Keratinocyte (primary cell): ENCODE measurements at regions not wholly inside any gene's neighbourhood (a gene's known extent, or its start where the extent isn't known, plus 50 kb on each side); places are given as distances from the start of the nearest gene placed in this dataset.

Experiments
- DNase-seq: peaks from one replicate; pipeline ENCODE4 v3.0.0-alpha.2; 2011; ENCODE audit warnings: low read depth, missing footprints, low spot score
- FAIRE-seq: peaks from 2 replicates; lab custom pipeline; 2011; peaks lifted over from hg19 to GRCh38; lab: Jason Lieb, UNC
- H2AFZ ChIP-seq: 2 replicates; pipeline ENCODE4 v1.6.0; 2012; ENCODE audit warnings: low read length, control low read depth, inconsistent platforms; ENCODE audit not compliant: control insufficient read depth
- H3K27ac ChIP-seq: 2 replicates; pipeline ENCODE4 v1.5.1; 2011; ENCODE audit warnings: low read length; ENCODE audit not compliant: control insufficient read depth, insufficient read depth
- H3K27me3 ChIP-seq: 3 replicates; pipeline ENCODE4 v1.6.0; 2011; ENCODE audit warnings: low read length; ENCODE audit not compliant: control insufficient read depth, insufficient read depth; ENCODE audit errors: extremely low read depth
- H3K36me3 ChIP-seq, 2 experiments: 2 replicates in 1 of 2; 3 replicates in 1 of 2; pipeline ENCODE4 v1.5.1; 2011; ENCODE audit warnings: low read length in 2 of 2, mild to moderate bottlenecking in 1 of 2; ENCODE audit not compliant: control insufficient read depth in 2 of 2, insufficient read depth in 2 of 2; ENCODE audit errors: extremely low read depth in 1 of 2
- H3K4me1 ChIP-seq: 3 replicates; pipeline ENCODE4 v1.5.1; 2011; ENCODE audit warnings: low read length; ENCODE audit not compliant: control insufficient read depth, insufficient read depth; ENCODE audit errors: extremely low read depth
- H3K4me2 ChIP-seq: 3 replicates; pipeline ENCODE4 v1.6.0; 2011; ENCODE audit warnings: low read depth, low read length; ENCODE audit not compliant: control insufficient read depth, insufficient read depth; ENCODE audit errors: extremely low read depth
- H3K4me3 ChIP-seq, 3 experiments: fragments of 200-600 bp in 1 of 3; sonication (generic) in 1 of 3; 2 replicates in 2 of 3; 3 replicates in 1 of 3; pipeline ENCODE4 v1.5.1; 2011 to 2016; ENCODE audit warnings: low read length in 3 of 3, mild to moderate bottlenecking in 3 of 3, control low read depth in 2 of 3, inconsistent platforms in 1 of 3, low read depth in 1 of 3, mixed read lengths in 1 of 3, mixed run types in 1 of 3, moderate library complexity in 1 of 3; ENCODE audit not compliant: control insufficient read depth in 2 of 3, insufficient read depth in 2 of 3; ENCODE audit errors: extremely low read depth in 1 of 3
- H3K79me2 ChIP-seq: 2 replicates; pipeline ENCODE4 v1.6.0; 2012; ENCODE audit warnings: low read length; ENCODE audit not compliant: control insufficient read depth, insufficient read depth
- H3K9ac ChIP-seq: 3 replicates; pipeline ENCODE4 v1.6.0; 2011; ENCODE audit warnings: low read length; ENCODE audit not compliant: control insufficient read depth, insufficient read depth; ENCODE audit errors: extremely low read depth
- H3K9me1 ChIP-seq: 3 replicates; pipeline ENCODE4 v1.6.0; 2011; ENCODE audit warnings: low read length; ENCODE audit not compliant: control insufficient read depth, insufficient read depth; ENCODE audit errors: extremely low read depth
- H3K9me3 ChIP-seq: 2 replicates; pipeline ENCODE4 v1.5.1; 2012; ENCODE audit warnings: low read depth, low read length; ENCODE audit not compliant: control insufficient read depth
- H4K20me1 ChIP-seq: 3 replicates; pipeline ENCODE4 v1.6.0; 2011; ENCODE audit warnings: low read length; ENCODE audit not compliant: control insufficient read depth, insufficient read depth; ENCODE audit errors: extremely low read depth
- EZH2 ChIP-seq: IDR thresholded peaks from one replicate; pipeline ENCODE4 v1.6.1; 2012; ENCODE audit warnings: inconsistent platforms, mild to moderate bottlenecking, low read length, moderate library complexity
- dilution Hi-C: fragments of 300-500 bp; cut with MboI; formaldehyde crosslinking; loops from one replicate; pipeline ENCODE4 v1.7.0; 2020; ENCODE audit warnings: low sequenced_read_pairs; ENCODE audit not compliant: extremely low pct_ligation_motif_present
- TF ChIP-seq, protein P1 (sequence below), 3 experiments: IDR thresholded peaks in 1 of 3; conservative IDR thresholded peaks in 1 of 3; optimal IDR thresholded peaks in 1 of 3; 2 replicates in 2 of 3; 3 replicates in 1 of 3; pipeline versions ENCODE3 to v1.5.1; 2011; ENCODE audit warnings: low read length in 3 of 3, mild to moderate bottlenecking in 3 of 3, moderate library complexity in 2 of 3, control low read depth in 1 of 3, inconsistent platforms in 1 of 3; ENCODE audit not compliant: insufficient read depth in 2 of 3; ENCODE audit errors: extremely low read depth in 1 of 3

DNA sequence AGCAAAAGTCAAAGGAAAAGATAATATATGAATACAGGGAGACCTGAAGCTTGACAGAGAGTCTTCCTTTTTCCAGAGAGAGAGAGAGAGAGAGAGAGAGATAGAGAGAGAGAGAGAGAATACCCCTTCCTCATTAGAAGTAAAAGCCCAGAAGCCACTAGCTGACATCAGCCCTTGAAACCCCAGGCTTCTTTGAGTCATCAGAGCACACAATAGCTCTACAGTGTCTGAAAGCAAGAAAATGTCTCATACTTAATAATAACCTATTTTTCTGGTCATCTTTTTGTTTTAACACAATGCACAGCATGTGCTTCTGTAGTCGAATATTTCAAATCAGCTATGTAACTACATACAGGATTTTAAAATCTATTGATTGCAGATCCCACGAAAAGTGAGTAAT lies 109.2 kb upstream of the NANOGP8 start:
- Histone ChIP-seq H4K20me1 (no peaks in the 10 kb centered on the region), H3K9me3 (peaks cover 5% of the 10 kb centered on the region), H3K27me3 (no peaks in the 10 kb centered on the region), H3K27ac (no peak overlapping the region), H3K79me2 (no peaks in the 10 kb centered on the region), H3K4me2 (no peak overlapping the region), H2AFZ (no peak overlapping the region), H3K4me3 (no peak overlapping the region), H3K9ac (no peak overlapping the region), H3K4me1 (no peaks in the 10 kb centered on the region), H3K36me3 (no peaks in the 10 kb centered on the region), H3K9me1 (no peaks in the 10 kb centered on the region)
- FAIRE-seq, result no peak
- no peak for TF ChIP-seq EZH2
- TF ChIP-seq, protein P1, sequence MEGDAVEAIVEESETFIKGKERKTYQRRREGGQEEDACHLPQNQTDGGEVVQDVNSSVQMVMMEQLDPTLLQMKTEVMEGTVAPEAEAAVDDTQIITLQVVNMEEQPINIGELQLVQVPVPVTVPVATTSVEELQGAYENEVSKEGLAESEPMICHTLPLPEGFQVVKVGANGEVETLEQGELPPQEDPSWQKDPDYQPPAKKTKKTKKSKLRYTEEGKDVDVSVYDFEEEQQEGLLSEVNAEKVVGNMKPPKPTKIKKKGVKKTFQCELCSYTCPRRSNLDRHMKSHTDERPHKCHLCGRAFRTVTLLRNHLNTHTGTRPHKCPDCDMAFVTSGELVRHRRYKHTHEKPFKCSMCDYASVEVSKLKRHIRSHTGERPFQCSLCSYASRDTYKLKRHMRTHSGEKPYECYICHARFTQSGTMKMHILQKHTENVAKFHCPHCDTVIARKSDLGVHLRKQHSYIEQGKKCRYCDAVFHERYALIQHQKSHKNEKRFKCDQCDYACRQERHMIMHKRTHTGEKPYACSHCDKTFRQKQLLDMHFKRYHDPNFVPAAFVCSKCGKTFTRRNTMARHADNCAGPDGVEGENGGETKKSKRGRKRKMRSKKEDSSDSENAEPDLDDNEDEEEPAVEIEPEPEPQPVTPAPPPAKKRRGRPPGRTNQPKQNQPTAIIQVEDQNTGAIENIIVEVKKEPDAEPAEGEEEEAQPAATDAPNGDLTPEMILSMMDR (optimal IDR thresholded peaks at IDR 0.05 in 1 of 3, IDR thresholded peaks at IDR 0.05 in 1 of 3, conservative IDR thresholded peaks at IDR 0.05 in 1 of 3; ENCODE audit: extremely low read depth in 1 of 3, insufficient read depth in 2 of 3, low read length in 3 of 3), result no peak
- dilution Hi-C loops, result no loop called here
- no peak for DNase-seq

- Histone ChIP-seq H3K27me3 (no peaks in the 10 kb centered on the region), H3K4me2 (no peak overlapping the region), H2AFZ (no peak overlapping the region), H3K9me3 (peaks cover 5% of the 10 kb centered on the region), H3K9ac (no peak overlapping the region), H3K4me3 (no peak overlapping the region), H3K36me3 (no peaks in the 10 kb centered on the region), H4K20me1 (no peaks in the 10 kb centered on the region), H3K9me1 (no peaks in the 10 kb centered on the region), H3K4me1 (no peaks in the 10 kb centered on the region), H3K79me2 (no peaks in the 10 kb centered on the region), H3K27ac (no peak overlapping the region)
- TF ChIP-seq EZH2, result no peak
- TF ChIP-seq, protein P1 (optimal IDR thresholded peaks at IDR 0.05 in 1 of 3, IDR thresholded peaks at IDR 0.05 in 1 of 3, conservative IDR thresholded peaks at IDR 0.05 in 1 of 3; ENCODE audit: extremely low read depth in 1 of 3, insufficient read depth in 2 of 3, low read length in 3 of 3), result no peak
- dilution Hi-C loops, result no loop called here
- FAIRE-seq (no peak), DNase-seq (no peak)
Measured at GRCh38 chr15:35191783-35192182, 106.7 kb upstream of the NANOGP8 start.
